ENCODE measurements at regions not wholly inside any gene's neighbourhood (a gene's known extent, or its start where the extent isn't known, plus 50 kb on each side); places are given as distances from the start of the nearest gene placed in this dataset.
"Not testable (repeated sequence)": the region's sequence is repeated elsewhere in the genome, so short reads cannot be mapped to it uniquely, and the experiment has no call there.

DNA sequence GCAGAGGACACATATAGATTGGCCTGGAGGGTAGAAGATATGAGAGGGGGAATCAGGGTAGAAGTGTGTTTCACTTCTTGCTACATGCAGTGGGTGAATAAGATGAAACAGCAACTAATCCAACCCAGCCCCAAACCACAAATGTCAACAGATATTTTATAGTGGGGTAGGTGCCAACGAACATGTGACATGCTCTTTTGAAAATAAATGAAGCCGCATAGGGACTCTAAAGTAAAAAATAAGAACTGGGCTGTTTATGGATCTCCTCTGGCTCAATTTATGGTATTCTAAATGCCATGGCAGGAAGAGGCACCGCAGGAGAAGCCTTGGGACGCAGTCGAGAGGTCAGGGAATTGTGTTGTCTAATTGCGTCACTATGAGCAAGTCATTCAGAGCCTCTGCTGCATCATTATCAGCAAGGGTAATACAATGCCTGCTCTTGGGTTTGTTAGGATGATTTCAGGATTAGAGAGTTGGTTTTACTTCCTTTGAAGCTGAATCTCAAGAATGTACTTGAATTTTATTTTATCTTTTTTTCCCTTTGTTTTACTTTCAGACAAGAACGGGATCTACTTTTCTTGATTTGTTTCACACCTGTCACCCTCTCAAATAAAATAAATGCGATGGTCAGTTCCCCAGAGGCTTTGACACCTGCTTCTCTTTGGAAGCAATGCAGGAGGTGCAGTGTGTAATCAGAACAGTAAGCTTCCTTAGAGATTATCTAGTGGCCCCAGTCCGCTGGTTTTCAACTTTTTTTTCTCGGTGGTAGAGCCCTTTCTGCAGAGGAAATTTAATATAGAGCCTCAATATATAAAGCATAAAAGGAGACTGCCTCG lies 375.6 kb upstream of the CLINT1 start:
- DNase-seq: no peak

GRCh38 chr5:158233735-158234322 lies 374.9 kb upstream of the CLINT1 start:
- DNase-seq: no peak

- DNase-seq: not testable (repeated sequence)
Observed at GRCh38 chr5:158227314-158227713, 368.4 kb upstream of the CLINT1 start.

GRCh38 chr5:158226496-158226895 lies 367.6 kb upstream of the CLINT1 start:
- DNase-seq: no peak

GRCh38 chr5:158224253-158224652 lies 365.3 kb upstream of the CLINT1 start:
- no peak for DNase-seq

GRCh38 chr5:158223054-158223600 lies 364.2 kb upstream of the CLINT1 start:
- DNase-seq: no peak

DNA sequence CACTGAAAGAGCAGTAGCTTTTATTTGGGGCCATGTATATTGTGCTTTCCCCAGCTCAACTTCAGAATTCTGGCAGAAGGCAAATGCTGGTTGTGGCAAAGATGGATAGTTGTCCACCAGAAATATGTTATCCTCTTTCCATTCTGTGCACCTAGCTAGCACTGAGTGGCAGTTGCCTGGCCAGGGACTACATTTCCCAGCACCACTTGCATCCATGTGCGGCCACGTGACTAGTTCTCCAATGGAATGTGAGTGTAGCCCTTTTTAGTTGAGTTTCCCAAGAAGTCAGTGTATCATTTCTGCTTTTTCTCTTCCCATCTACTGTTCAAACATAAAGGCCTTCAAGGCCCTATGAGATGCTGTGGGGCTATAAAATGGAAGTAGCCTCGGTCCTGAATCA lies 354.0 kb upstream of the CLINT1 start:
- no peak for DNase-seq

- no peak for DNase-seq
Observed at GRCh38 chr5:158212237-158212636, 353.3 kb upstream of the CLINT1 start.

- no peak for DNase-seq
Observed at GRCh38 chr5:158209219-158209908, 350.4 kb upstream of the CLINT1 start.

DNA sequence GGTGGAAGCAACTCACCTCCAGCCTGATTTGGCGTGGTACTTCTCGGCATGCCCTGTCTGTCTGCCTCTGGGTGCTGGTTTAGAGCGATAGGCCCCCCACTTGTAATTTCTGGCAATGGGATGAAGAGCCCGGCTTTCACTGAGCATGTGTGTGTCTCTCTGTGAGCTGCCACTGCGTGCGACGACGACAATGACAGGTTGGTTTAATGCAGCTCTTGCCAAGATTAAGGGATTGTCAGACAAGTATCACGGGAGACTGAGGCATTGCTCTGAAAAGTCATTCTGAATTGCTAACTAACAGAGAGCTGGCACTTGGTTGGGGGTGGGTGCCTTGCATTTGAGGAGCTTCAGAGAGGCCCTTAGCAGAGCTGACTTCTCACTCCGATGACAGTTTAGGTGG lies 348.8 kb upstream of the CLINT1 start:
- no peak for DNase-seq

DNA sequence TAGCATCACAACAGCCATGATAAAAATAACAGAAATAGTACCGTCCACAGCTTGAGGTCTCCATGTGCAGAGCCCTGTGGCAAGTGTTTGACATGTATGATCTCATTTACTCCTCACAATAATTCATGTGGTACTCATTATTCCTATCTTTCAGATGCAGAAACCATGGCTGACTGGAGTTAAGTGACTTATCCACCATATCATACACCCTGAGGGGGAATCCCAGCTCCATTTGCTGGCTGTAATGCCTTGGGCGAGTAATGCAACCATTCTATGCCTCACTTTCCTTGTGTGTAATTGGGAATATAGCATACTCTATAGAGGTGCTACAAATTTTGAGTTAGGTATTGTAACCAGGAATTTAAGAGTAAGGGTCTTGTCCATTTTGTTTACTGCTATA lies 347.0 kb upstream of the CLINT1 start:
- DNase-seq: no peak

DNA sequence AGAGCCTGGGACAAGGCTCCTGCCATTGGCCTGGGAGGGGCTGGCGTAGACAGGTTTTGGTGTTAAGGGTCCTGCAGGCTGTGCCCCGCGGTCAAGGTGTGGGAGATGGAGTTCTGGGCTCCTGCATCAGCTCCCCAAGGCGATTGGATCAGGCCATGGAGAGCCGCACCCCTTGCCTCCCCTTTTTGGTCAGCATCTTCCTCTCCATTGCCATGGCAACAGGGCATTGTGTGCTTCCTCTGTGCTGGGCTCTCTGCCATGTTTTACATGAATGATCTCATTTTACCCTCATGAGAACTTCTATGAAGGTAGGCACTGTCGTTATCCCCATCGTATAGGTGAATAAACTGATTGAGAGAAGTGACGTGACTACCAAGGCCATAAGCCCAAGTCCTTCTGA lies 344.3 kb upstream of the CLINT1 start:
- DNase-seq: no peak

DNA sequence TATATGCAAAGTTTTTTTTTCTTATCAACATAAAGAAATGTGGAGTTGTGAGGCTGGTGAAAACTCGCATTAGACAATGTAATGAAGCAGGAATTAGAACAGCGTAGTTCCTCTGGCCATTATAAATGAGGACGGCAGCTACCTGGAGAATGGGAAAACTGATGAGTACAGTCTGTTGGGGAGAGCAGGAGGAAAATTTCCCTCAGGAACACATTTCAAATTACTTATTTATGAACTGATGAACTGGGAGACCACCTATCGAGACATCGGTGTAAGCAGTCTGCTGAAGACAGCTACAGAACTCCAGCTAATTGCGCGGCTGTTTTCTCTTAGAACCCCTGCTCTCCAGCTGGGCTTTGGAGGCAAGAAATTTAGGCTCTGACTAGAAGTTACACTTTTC lies 343.9 kb upstream of the CLINT1 start:
- no peak for DNase-seq

GRCh38 chr5:158200619-158201018 lies 341.7 kb upstream of the CLINT1 start:
- DNase-seq: no peak

GRCh38 chr5:158198636-158199035 lies 339.7 kb upstream of the CLINT1 start:
- no peak for DNase-seq

- DNase-seq: no peak
Observed at GRCh38 chr5:158195416-158196210, 336.7 kb upstream of the CLINT1 start.

- DNase-seq: no peak
Observed at GRCh38 chr5:158194561-158194976, 335.6 kb upstream of the CLINT1 start.

- DNase-seq: not testable (repeated sequence)
Observed at GRCh38 chr5:158193395-158193794, 334.4 kb upstream of the CLINT1 start.

DNA sequence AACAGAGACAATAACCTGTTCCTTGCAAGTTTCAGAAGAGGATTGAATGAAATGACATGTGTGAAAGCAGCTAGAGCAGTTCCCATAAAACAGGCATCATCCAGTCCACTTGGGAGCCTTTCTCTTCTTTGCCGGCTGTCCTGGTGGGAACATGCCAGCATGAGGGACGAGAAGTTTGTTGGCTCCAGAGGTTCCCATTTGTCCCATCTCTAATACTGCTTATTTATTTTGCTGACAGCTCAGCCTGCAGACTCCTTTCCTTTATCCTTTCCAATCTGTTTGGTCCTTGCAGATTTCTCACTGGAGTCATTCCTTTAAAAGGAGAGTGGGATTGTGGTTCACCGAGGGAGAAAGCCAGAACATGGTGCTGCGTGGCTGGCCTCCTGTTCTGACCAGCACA lies 321.5 kb upstream of the CLINT1 start:
- DNase-seq: no peak

GRCh38 chr5:158179271-158179670 lies 320.3 kb upstream of the CLINT1 start:
- no peak for DNase-seq

DNA sequence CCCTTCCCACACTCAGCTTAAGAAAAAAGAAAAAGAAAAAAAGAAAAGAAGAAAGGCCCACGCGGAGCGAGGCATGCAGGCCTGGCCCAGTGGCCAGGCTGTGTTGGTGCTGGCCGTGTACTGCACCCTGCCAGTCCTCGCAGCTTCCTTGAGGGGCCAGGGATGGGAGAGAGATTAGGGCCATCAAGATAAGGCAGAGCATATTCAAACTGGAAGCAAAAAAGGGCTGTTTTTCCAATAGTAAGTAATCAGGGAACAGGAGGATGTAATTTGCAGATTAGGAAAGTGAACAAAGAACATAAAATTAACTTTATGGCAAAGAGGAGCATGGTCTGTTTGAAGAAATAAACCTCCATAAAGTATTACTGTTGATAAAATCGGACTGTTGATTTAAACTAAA lies 319.6 kb upstream of the CLINT1 start:
- DNase-seq: no peak

- DNase-seq: no peak
Observed at GRCh38 chr5:158177146-158177545, 318.2 kb upstream of the CLINT1 start.

- no peak for DNase-seq
Observed at GRCh38 chr5:158175934-158176481, 317.1 kb upstream of the CLINT1 start.

Data from SHP77 treated with DMSO at 0.1 percent for 48 hours (cell line).